HepG2 (cell line): ENCODE measurements at regions not wholly inside any gene's neighbourhood (a gene's known extent, or its start where the extent isn't known, plus 50 kb on each side); places are given as distances from the start of the nearest gene placed in this dataset.
A peak's percentile ranks its signal among the peaks of the same experiment; 100 is the strongest.

Source experiments
- ATAC-seq: fragments of 200-7000 bp; cut with Tn5 transposase; 3 replicates; pipeline ENCODE4 v1.9.1; 2020; ENCODE audit warnings: mild to moderate bottlenecking, moderate library complexity
- BruUV-seq: library from RNA; stranded (reverse); fragments of 400-500 nt; replicated peaks from 2 replicates; lab custom pipeline; 2021; lab: Mats Ljungman, UMichigan
- CTCF ChIA-PET: fragments of 300-600 bp; formaldehyde crosslinking; extraction: SDS; loops from one replicate; lab custom pipeline; 2021; ENCODE audit warnings: low total read pairs, inconsistent platforms, low intra/inter-chr PET ratio; lab: Yijun Ruan, JAX
- POLR2A ChIA-PET: fragments of 350-600 bp; sonication (Branson Sonifier 250); formaldehyde crosslinking; loops from one replicate; lab custom pipeline; 2020; ENCODE audit warnings: antibody characterized with exemption, inconsistent platforms; lab: Yijun Ruan, JAX
- DNase-seq: peaks from one replicate; pipeline ENCODE4 v3.0.0-alpha.2; 2015; ENCODE audit warnings: low spot score
- FAIRE-seq: peaks from 3 replicates; lab custom pipeline; 2011; peaks lifted over from hg19 to GRCh38; lab: Jason Lieb, UNC
- H2AFZ ChIP-seq: one replicate; pipeline ENCODE4 v1.6.1; 2011; ENCODE audit warnings: low read length, inconsistent platforms
- H3K27ac ChIP-seq: fragments of 300-600 bp; 3 replicates; pipeline ENCODE4 v1.8.0; 2011; ENCODE audit warnings: mixed run types, mild to moderate bottlenecking, mixed read lengths, low read length, inconsistent platforms; ENCODE audit not compliant: insufficient read depth; ENCODE audit errors: extremely low read length
- H3K27me3 ChIP-seq, 2 experiments: fragments of 200-600 bp in 1 of 2; 2 replicates in 1 of 2; 3 replicates in 1 of 2; pipeline versions ENCODE4 v1.6.0 to v1.8.0; 2011; ENCODE audit warnings: low read length in 2 of 2, mild to moderate bottlenecking in 2 of 2, moderate library complexity in 2 of 2, inconsistent platforms in 1 of 2; ENCODE audit not compliant: insufficient read depth in 2 of 2, control insufficient read depth in 1 of 2
- H3K36me3 ChIP-seq, 2 experiments: fragments of 200-600 bp in 1 of 2; replicated peaks in 1 of 2; 2 replicates in 1 of 2; 3 replicates in 1 of 2; pipeline versions ENCODE4 v1.5.1 to v1.8.0; 2011; ENCODE audit warnings: low read length in 2 of 2, inconsistent platforms in 1 of 2; ENCODE audit not compliant: insufficient read depth in 2 of 2, control insufficient read depth in 1 of 2
- H3K4me1 ChIP-seq: 2 replicates; pipeline ENCODE4 v1.5.1; 2012; ENCODE audit warnings: low read length, inconsistent platforms; ENCODE audit not compliant: insufficient read depth
- H3K4me2 ChIP-seq: 2 replicates; pipeline ENCODE4 v1.6.0; 2011; ENCODE audit warnings: low read depth, low read length, inconsistent platforms
- H3K4me3 ChIP-seq, 3 experiments: fragments of 200-600 bp in 1 of 3; sonication (generic), shearing (Covaris generic) in 1 of 3; replicated peaks in 1 of 3; 2 replicates each; pipeline ENCODE4 v1.5.1; 2011 to 2016; ENCODE audit warnings: low read length in 3 of 3, inconsistent platforms in 2 of 3, low read depth in 2 of 3, mild to moderate bottlenecking in 2 of 3, control low read depth in 1 of 3, mixed read lengths in 1 of 3; ENCODE audit not compliant: insufficient read depth in 1 of 3
- H3K79me2 ChIP-seq: one replicate; pipeline ENCODE4 v1.6.1; 2011; ENCODE audit warnings: low read length, inconsistent platforms; ENCODE audit not compliant: insufficient read depth
- H3K9ac ChIP-seq: 2 replicates; pipeline ENCODE4 v1.6.0; 2011; ENCODE audit warnings: mild to moderate bottlenecking, low read depth, low read length, inconsistent platforms; ENCODE audit not compliant: insufficient read depth
- H3K9me3 ChIP-seq: 2 replicates; pipeline ENCODE4 v1.5.1; 2012; ENCODE audit warnings: mild to moderate bottlenecking, low read length
- H4K20me1 ChIP-seq: 2 replicates; pipeline ENCODE4 v1.6.0; 2011; ENCODE audit warnings: inconsistent platforms, mild to moderate bottlenecking, low read length, moderate library complexity; ENCODE audit not compliant: insufficient read depth
- CCDC6 ChIP-seq: sonication (generic); formaldehyde crosslinking; IDR thresholded peaks from 2 replicates; pipeline ENCODE4 v1.8.1; 2022; ENCODE audit warnings: mild to moderate bottlenecking, missing genetic modification reagents, moderate library complexity
- HNRNPLL ChIP-seq: fragments of 200-400 bp; formaldehyde crosslinking; IDR thresholded peaks from 2 replicates; pipeline ENCODE4 v1.6.1; 2017; ENCODE audit warnings: mild to moderate bottlenecking, low read depth, low read length; ENCODE audit not compliant: poor library complexity, severe bottlenecking
- NAIF1 ChIP-seq: sonication (generic); formaldehyde crosslinking; IDR thresholded peaks from 2 replicates; pipeline ENCODE4 v1.5.0; 2020; ENCODE audit warnings: mild to moderate bottlenecking, missing genetic modification reagents, borderline replicate concordance
- POLR2AphosphoS2 ChIP-seq: IDR thresholded peaks from 2 replicates; pipeline ENCODE4 v1.6.1; 2011; ENCODE audit warnings: low read depth, low read length, improper control_type of control experiment
- RBM22 ChIP-seq: fragments of 200-400 bp; formaldehyde crosslinking; optimal IDR thresholded peaks from 2 replicates; pipeline ENCODE3; 2017; ENCODE audit warnings: mild to moderate bottlenecking, low read length, moderate library complexity
- U2AF1 ChIP-seq: fragments of 200-400 bp; formaldehyde crosslinking; optimal IDR thresholded peaks from 2 replicates; pipeline ENCODE3; 2017; ENCODE audit warnings: mild to moderate bottlenecking, low read depth, low read length
- YY1 ChIP-seq: IDR thresholded peaks from 2 replicates; pipeline ENCODE4 v1.6.1; 2011; ENCODE audit warnings: low read length, low read depth, moderate library complexity, mild to moderate bottlenecking; ENCODE audit not compliant: insufficient read depth, insufficient replicate concordance
- ZNF205 ChIP-seq: IDR thresholded peaks from 2 replicates; pipeline ENCODE4 v1.6.1; 2018; ENCODE audit warnings: missing biosample characterization, missing genetic modification reagents
- ZNF282 ChIP-seq: fragments of 450-650 bp; IDR thresholded peaks from 2 replicates; pipeline ENCODE4 v1.6.1; 2018; ENCODE audit not compliant: partially characterized antibody
- ZNF720 ChIP-seq: sonication (generic); formaldehyde crosslinking; IDR thresholded peaks from 2 replicates; pipeline ENCODE4 v1.4.0; 2020; ENCODE audit warnings: missing genetic modification reagents
- ZNF850 ChIP-seq: sonication (generic); formaldehyde crosslinking; conservative IDR thresholded peaks from 2 replicates; pipeline ENCODE4 v1.9.0; 2021; ENCODE audit warnings: mild to moderate bottlenecking, missing genetic modification reagents
- WGBS: methylation state at CpG from one replicate; pipeline ENCODE4 v1.1.6; 2017; ENCODE audit warnings: low lambda C conversion rate; 5-methylcytosine and 5-hydroxymethylcytosine counted together
- in situ Hi-C: cut with HindIII; loops from 2 replicates; pipeline ENCODE4 v1.10.0; 2017; ENCODE audit warnings: low pct_unique_long_range_greater_than_20kb; ENCODE audit not compliant: extremely low pct_ligation_motif_present
- intact Hi-C: fragments of 100-400 bp; cut with micrococcal nuclease; formaldehyde crosslinking; loops from one replicate; pipeline ENCODE4 v1.10.0; 2022; ENCODE audit not compliant: unreplicated experiment
- TF ChIP-seq, protein P1 (sequence below): sonication (generic); formaldehyde crosslinking; IDR thresholded peaks from 2 replicates; pipeline ENCODE4 v1.5.1; 2020; ENCODE audit warnings: mild to moderate bottlenecking, missing genetic modification reagents, borderline replicate concordance

DNA sequence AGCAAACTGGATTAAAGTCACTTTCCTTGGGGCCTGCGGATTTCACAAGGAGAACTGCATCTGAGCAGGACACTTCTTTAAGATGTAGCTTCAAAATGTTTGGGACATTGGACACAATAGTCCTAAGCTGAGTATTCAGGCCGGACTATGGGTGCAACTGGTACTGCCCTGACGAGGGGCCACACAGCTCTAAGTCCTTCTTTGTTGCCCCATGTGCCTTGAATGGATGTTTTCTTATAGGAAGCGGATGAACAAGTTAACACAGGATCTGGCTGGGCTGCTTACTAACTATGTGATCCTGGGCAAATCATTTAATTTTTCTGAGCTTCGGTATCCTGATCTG lies 147.8 kb upstream of the KLF14 start:
- no peaks in the 10 kb centered on the region for H3K27me3 ChIP-seq
- H4K20me1 ChIP-seq, result no peaks in the 10 kb centered on the region; the same call in 1 of the 2 replicates
- peaks cover 20 to 76% of the 10 kb centered on the region in 2 experiments for H3K36me3 ChIP-seq
- in situ Hi-C loops, result no loop called here
- DNase-seq, result no peak
- intact Hi-C loops, result no loop called here
- no peak overlapping the region for H3K9ac ChIP-seq
- no peak overlapping the region for H3K4me3 ChIP-seq
- no peak overlapping the region for H3K4me2 ChIP-seq
- POLR2A ChIA-PET, result interaction anchor here (1.0 to 1.1 kb wide), 2 partner anchors 23 to 34 kb away, joined by 3 read pairs; no protein-coding TSS in a partner anchor
- H3K4me1 ChIP-seq, result peaks cover 51% of the 10 kb centered on the region
- CTCF ChIA-PET, result no interaction called here
- BruUV-seq, result no TSS peak
- H3K79me2 ChIP-seq, result peaks cover 27% of the 10 kb centered on the region
- no peak for FAIRE-seq
- WGBS, result 97% methylated on average over 3 of the region's 5 CpGs
- no peak overlapping the region for H3K27ac ChIP-seq
- H3K9me3 ChIP-seq, result no peaks in the 10 kb centered on the region
- no peak for ATAC-seq
- TF ChIP-seq U2AF1 (no peak), RBM22 (peak; percentile 39), ZNF850 (CRISPR knock-in tag) (no peak), HNRNPLL (no peak)
- TF ChIP-seq, all 625 proteins: peak for 1
- H2AFZ ChIP-seq, result no peak overlapping the region

DNA sequence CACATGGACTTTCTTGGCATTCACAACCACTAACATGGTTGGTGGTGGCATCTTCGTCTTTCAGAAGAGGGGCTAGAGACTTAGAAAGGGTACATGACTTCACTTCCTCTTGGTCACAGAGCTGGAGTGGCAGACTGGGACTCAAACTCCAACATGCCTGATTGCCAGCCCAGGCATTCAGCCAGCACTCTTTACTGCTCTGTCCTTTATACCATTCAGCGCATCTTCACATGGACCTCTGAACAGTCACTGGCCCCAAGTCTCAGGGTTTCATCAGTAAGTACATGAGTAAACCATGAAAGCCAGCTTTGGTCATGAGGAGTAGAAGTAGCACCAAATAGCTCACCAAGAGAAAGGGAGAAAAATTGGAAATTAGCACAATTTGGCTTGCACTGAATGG lies 148.4 kb upstream of the KLF14 start:
- in situ Hi-C loops (no loop called here), intact Hi-C loops (no loop called here)
- Histone ChIP-seq H4K20me1 (no peaks in the 10 kb centered on the region; the same call in 1 of the 2 replicates), H3K9ac (no peak overlapping the region), H3K27ac (no peak overlapping the region), H3K27me3 (no peaks in the 10 kb centered on the region), H3K36me3 (peaks cover 19 to 71% of the 10 kb centered on the region in 2 experiments), H3K9me3 (no peaks in the 10 kb centered on the region), H3K79me2 (peaks cover 32% of the 10 kb centered on the region), H3K4me1 (peaks cover 57% of the 10 kb centered on the region), H3K4me3 (no peak overlapping the region), H2AFZ (no peak overlapping the region), H3K4me2 (no peak overlapping the region)
- TF ChIP-seq, protein P1, sequence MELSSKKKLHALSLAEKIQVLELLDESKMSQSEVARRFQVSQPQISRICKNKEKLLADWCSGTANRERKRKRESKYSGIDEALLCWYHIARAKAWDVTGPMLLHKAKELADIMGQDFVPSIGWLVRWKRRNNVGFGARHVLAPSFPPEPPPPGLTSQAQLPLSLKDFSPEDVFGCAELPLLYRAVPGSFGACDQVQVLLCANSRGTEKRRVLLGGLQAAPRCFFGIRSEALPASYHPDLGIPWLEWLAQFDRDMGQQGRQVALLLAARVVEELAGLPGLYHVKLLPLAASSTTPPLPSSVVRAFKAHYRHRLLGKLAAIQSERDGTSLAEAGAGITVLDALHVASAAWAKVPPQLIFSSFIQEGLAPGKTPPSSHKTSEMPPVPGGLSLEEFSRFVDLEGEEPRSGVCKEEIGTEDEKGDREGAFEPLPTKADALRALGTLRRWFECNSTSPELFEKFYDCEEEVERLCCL (CRISPR knock-in tag), result no peak
- no peak for TF ChIP-seq YY1
- TF ChIP-seq CCDC6, result no peak
- TF ChIP-seq ZNF205, result no peak
- no peak for TF ChIP-seq ZNF282
- no peak for TF ChIP-seq NAIF1 (CRISPR knock-in tag)
- TF ChIP-seq POLR2AphosphoS2, result no peak
- no peak for TF ChIP-seq ZNF720 (CRISPR knock-in tag)
- ATAC-seq, result no peak
- WGBS, result 50% methylated on average over 2 of the region's 2 CpGs
- DNase-seq, result no peak
- CTCF ChIA-PET, result no interaction called here
- BruUV-seq, result no TSS peak
- POLR2A ChIA-PET, result interaction anchor here (1.1 kb wide), 1 partner anchor 33 kb away, joined by 3 read pairs; no protein-coding TSS in a partner anchor
- no peak for FAIRE-seq
